NB4 (cell line): ENCODE measurements at regions not wholly inside any gene's neighbourhood (a gene's known extent, or its start where the extent isn't known, plus 50 kb on each side); places are given as distances from the start of the nearest gene placed in this dataset.

Source experiments
- POLR2A ChIP-seq: IDR thresholded peaks from 2 replicates; pipeline ENCODE4 v1.6.1; 2011; ENCODE audit warnings: mild to moderate bottlenecking; ENCODE audit not compliant: insufficient read length; ENCODE audit errors: extremely low read depth
- TF ChIP-seq, protein P1 (sequence below): IDR thresholded peaks from one replicate; pipeline ENCODE4 v1.5.1; 2012; ENCODE audit warnings: low read depth, low read length
- TF ChIP-seq, protein P2 (sequence below): IDR thresholded peaks from 2 replicates; pipeline ENCODE4 v1.6.1; 2011; ENCODE audit warnings: low read depth, low read length

DNA sequence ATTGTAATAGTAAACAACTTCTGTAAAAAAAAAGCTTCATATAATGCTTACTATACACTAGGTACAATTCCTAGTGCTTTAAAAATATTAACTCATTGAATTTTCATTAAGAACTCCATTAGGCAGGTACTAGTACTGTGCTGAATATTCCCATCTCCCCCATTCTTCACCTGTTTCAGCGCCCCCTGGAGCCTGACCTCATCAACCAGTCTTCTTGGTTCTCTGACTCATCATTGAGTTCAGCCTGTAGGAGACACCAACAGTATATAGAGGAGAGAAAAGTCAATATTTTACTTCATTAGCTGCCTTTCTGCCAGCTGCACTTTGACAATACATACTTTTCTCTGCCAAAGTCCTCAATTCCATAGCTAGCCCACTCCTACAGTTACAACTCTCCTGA is 1009.9 kb upstream of the KLHL29 start:
- TF ChIP-seq, protein P1, sequence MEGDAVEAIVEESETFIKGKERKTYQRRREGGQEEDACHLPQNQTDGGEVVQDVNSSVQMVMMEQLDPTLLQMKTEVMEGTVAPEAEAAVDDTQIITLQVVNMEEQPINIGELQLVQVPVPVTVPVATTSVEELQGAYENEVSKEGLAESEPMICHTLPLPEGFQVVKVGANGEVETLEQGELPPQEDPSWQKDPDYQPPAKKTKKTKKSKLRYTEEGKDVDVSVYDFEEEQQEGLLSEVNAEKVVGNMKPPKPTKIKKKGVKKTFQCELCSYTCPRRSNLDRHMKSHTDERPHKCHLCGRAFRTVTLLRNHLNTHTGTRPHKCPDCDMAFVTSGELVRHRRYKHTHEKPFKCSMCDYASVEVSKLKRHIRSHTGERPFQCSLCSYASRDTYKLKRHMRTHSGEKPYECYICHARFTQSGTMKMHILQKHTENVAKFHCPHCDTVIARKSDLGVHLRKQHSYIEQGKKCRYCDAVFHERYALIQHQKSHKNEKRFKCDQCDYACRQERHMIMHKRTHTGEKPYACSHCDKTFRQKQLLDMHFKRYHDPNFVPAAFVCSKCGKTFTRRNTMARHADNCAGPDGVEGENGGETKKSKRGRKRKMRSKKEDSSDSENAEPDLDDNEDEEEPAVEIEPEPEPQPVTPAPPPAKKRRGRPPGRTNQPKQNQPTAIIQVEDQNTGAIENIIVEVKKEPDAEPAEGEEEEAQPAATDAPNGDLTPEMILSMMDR = peak; percentile 27
- no peak for TF ChIP-seq POLR2A
- TF ChIP-seq, protein P2, sequence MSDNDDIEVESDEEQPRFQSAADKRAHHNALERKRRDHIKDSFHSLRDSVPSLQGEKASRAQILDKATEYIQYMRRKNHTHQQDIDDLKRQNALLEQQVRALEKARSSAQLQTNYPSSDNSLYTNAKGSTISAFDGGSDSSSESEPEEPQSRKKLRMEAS = no peak
